ENCODE measurements at regions not wholly inside any gene's neighbourhood (a gene's known extent, or its start where the extent isn't known, plus 50 kb on each side); places are given as distances from the start of the nearest gene placed in this dataset.

DNA sequence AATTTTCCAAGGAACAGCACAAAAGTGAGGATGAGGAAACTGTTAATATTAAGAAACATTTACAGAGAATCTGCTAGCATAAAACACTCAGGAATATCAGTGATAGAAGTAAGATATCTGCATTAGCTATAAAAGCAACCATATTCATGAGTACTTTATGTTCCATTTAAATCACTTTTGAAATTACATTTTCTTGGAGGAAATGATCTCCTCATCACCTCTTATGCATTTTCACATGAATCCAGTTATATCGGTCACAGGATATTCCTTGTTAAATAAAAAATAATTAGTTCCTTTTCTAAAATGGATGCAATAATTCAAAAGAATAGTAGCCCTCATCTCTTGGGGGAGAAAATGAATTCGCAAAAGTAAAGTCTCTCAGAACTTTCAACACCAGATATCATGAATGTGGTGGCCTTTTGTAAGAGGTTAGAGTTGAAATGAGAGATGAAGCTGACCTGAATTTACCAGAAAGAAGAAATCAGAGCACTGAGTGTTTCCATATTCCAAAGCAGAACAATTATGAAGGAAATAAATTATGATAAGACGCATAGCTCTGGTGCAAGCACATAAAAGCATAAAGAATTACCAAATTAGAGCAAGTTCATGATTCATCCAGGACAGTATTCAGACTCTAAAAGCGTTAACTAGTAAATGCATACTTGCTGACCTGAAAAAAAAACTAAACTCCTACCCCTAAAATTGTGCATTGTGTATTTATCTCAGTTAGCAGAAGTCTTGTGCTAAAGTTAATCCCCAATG, 321.9 kb upstream of the CCDC54 start:
- DNase-seq (ENCODE audit: low read depth in 1 of 2, low spot score in 1 of 2) = no peak
- TF ChIP-seq POLR2AphosphoS5 (IDR thresholded peaks at IDR 0.05; ENCODE audit: low read depth) (no peak), GABPA (IDR thresholded peaks at IDR 0.05; ENCODE audit: low read depth) (no peak)
- TF ChIP-seq, protein P1, sequence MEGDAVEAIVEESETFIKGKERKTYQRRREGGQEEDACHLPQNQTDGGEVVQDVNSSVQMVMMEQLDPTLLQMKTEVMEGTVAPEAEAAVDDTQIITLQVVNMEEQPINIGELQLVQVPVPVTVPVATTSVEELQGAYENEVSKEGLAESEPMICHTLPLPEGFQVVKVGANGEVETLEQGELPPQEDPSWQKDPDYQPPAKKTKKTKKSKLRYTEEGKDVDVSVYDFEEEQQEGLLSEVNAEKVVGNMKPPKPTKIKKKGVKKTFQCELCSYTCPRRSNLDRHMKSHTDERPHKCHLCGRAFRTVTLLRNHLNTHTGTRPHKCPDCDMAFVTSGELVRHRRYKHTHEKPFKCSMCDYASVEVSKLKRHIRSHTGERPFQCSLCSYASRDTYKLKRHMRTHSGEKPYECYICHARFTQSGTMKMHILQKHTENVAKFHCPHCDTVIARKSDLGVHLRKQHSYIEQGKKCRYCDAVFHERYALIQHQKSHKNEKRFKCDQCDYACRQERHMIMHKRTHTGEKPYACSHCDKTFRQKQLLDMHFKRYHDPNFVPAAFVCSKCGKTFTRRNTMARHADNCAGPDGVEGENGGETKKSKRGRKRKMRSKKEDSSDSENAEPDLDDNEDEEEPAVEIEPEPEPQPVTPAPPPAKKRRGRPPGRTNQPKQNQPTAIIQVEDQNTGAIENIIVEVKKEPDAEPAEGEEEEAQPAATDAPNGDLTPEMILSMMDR (IDR thresholded peaks at IDR 0.05; ENCODE audit: insufficient read depth, low read length) = no peak
- TF ChIP-seq, protein P2, sequence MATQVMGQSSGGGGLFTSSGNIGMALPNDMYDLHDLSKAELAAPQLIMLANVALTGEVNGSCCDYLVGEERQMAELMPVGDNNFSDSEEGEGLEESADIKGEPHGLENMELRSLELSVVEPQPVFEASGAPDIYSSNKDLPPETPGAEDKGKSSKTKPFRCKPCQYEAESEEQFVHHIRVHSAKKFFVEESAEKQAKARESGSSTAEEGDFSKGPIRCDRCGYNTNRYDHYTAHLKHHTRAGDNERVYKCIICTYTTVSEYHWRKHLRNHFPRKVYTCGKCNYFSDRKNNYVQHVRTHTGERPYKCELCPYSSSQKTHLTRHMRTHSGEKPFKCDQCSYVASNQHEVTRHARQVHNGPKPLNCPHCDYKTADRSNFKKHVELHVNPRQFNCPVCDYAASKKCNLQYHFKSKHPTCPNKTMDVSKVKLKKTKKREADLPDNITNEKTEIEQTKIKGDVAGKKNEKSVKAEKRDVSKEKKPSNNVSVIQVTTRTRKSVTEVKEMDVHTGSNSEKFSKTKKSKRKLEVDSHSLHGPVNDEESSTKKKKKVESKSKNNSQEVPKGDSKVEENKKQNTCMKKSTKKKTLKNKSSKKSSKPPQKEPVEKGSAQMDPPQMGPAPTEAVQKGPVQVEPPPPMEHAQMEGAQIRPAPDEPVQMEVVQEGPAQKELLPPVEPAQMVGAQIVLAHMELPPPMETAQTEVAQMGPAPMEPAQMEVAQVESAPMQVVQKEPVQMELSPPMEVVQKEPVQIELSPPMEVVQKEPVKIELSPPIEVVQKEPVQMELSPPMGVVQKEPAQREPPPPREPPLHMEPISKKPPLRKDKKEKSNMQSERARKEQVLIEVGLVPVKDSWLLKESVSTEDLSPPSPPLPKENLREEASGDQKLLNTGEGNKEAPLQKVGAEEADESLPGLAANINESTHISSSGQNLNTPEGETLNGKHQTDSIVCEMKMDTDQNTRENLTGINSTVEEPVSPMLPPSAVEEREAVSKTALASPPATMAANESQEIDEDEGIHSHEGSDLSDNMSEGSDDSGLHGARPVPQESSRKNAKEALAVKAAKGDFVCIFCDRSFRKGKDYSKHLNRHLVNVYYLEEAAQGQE (IDR thresholded peaks at IDR 0.05; ENCODE audit: insufficient replicate concordance, low read depth) = no peak
- no peak overlapping the region for H3K4me3 ChIP-seq (replicated peaks; ENCODE audit: insufficient read depth, low read length)
- no peak overlapping the region for H3K27ac ChIP-seq (replicated peaks)
- H3K27me3 ChIP-seq (ENCODE audit: insufficient read depth, poor library complexity, severe bottlenecking) = no peaks in the 10 kb centered on the region

DNA sequence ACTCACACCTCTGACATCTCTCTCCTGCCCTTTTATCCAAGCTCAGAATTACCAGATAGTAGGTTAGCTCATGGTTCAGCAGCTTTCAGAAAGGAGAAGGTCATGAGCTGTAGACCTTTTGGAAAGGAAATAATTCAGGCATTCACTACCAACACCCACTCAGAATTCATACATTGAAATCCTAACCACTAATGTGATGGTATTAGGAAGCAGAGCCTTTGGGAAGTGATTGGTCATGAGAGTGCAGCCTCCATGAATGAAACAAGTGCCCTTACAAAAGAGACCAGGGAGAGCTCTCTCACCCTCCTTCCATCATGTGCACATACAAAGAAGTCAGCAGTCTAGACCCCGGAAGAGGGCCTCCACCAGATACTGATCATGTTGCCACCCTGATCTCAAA, 315.8 kb upstream of the CCDC54 start:
- no peak overlapping the region for H3K27ac ChIP-seq (replicated peaks)
- peaks cover 3% of the 10 kb centered on the region for H3K27me3 ChIP-seq (ENCODE audit: insufficient read depth, poor library complexity, severe bottlenecking)
- TF ChIP-seq, protein P1 (IDR thresholded peaks at IDR 0.05; ENCODE audit: insufficient read depth, low read length) = no peak
- TF ChIP-seq GABPA (IDR thresholded peaks at IDR 0.05; ENCODE audit: low read depth) (no peak), SPI1 (IDR thresholded peaks at IDR 0.05; ENCODE audit: borderline replicate concordance, low read depth) (no peak), POLR2AphosphoS5 (IDR thresholded peaks at IDR 0.05; ENCODE audit: low read depth) (no peak)
- TF ChIP-seq, protein P2 (IDR thresholded peaks at IDR 0.05; ENCODE audit: insufficient replicate concordance, low read depth) = no peak
- no peak for DNase-seq (ENCODE audit: low read depth in 1 of 2, low spot score in 1 of 2)
- H3K4me3 ChIP-seq (replicated peaks; ENCODE audit: insufficient read depth, low read length) = no peak overlapping the region

DNA sequence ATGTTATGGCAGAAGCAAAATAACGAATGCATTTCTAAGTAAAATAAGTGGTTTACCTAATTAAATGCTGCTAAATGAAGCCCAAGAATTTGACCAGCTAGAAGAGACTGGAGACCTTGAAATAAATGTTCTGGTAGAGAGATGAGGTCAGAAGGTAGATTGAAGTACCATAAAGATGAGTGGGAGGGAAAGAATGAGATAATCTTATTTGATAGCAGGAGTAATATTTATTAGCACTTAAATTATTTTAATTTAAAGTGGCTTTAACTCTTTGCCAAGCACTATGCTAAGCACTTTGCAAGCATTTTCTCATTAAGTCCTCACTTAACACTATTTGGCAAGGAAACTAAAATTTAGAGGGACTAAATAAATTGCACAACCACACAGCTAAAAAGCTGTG, 314.9 kb upstream of the CCDC54 start:
- H3K27me3 ChIP-seq (ENCODE audit: insufficient read depth, poor library complexity, severe bottlenecking) = peaks cover 3% of the 10 kb centered on the region
- TF ChIP-seq, protein P1 (IDR thresholded peaks at IDR 0.05; ENCODE audit: insufficient read depth, low read length) = no peak
- TF ChIP-seq POLR2AphosphoS5 (IDR thresholded peaks at IDR 0.05; ENCODE audit: low read depth) (no peak), GABPA (IDR thresholded peaks at IDR 0.05; ENCODE audit: low read depth) (no peak), SPI1 (IDR thresholded peaks at IDR 0.05; ENCODE audit: borderline replicate concordance, low read depth) (no peak)
- TF ChIP-seq, protein P2 (IDR thresholded peaks at IDR 0.05; ENCODE audit: insufficient replicate concordance, low read depth) = no peak
- no peak overlapping the region for H3K4me3 ChIP-seq (replicated peaks; ENCODE audit: insufficient read depth, low read length)
- DNase-seq (ENCODE audit: low read depth in 1 of 2, low spot score in 1 of 2) = no peak
- no peak overlapping the region for H3K27ac ChIP-seq (replicated peaks)

Data from HL-60 (cell line).